H54 (cell line): ENCODE measurements at regions not wholly inside any gene's neighbourhood (a gene's known extent, or its start where the extent isn't known, plus 50 kb on each side); places are given as distances from the start of the nearest gene placed in this dataset.

Experiments
- DNase-seq: peaks from one replicate; pipeline ENCODE4 v3.0.0; 2011; ENCODE audit warnings: low spot score, mixed read lengths; ENCODE audit not compliant: insufficient read length
- FAIRE-seq: peaks from 3 replicates; lab custom pipeline; 2011; peaks lifted over from hg19 to GRCh38; lab: Jason Lieb, UNC
- POLR2A ChIP-seq: IDR thresholded peaks from 2 replicates; pipeline ENCODE4 v1.6.1; 2011; ENCODE audit warnings: low read depth, mild to moderate bottlenecking, low read length

DNA sequence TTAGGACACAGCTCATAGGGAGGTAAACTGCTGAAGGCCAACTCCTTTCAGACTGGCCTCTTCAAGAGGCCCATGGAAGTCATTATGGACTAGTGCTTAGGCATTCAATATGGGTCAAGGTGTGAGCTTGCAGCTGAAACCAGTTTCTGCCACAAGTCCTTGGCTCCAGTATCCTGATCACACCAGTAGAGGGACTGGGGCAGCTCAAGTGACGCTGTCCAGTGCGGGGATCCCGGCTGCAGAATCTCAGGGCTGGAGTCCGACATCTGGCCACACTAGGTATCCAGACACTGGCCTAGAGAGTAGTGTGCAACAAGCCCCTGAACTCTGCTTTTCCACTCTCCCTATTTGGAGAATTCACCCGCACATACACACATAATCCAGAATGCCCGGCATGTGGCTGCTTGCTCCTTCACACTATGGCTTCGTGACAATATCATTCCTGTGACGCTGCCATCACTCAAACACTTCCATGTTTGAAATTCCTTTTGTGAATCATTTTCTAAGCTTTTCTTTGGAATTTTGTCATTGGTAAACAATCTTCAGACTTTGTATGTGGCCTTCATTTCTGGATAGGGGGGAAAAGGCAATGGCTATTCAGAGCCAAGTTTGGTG is 425.1 kb downstream of the EFNB2 start:
- DNase-seq (no peak), FAIRE-seq (peak; percentile 69)
- no peak for TF ChIP-seq POLR2A

DNA sequence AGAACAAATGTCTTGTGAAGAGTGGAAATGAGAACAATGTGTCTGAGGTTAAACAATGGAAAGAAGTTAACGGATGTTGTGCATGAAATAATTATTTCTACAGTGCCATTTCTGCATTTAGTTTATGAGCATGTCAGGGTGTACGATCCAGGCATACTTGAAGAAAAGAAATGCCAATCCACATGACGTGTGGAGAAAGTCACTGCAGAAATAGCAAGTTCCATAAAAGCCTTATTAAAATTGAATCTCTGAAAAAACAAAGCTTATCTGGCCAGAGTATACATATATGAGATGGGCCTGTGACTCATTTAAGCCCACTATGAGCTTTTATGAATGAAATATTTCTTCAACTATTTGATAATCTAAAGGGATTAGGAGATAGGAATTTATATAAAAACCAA is 426.1 kb downstream of the EFNB2 start:
- FAIRE-seq = peak; percentile 76
- DNase-seq = no peak
- TF ChIP-seq POLR2A = no peak

DNA sequence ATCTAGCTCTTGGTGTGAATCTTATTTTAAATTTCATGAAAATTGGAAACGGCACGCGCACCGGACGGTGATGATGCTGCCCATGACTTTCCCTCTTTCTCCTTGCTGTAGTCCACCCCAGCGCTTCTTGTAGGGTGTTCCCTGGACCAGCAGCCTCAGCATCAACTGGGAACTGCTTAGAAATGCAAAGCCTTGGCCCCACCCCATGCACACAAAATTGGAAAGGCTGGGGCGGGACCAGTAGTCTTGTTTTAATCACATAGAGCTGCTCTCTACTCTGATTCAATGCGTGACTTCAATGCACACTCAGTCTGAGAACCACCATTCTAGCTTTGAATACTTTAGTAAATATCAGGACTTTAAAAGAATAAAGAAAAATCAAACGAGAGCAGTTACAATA is 427.1 kb downstream of the EFNB2 start:
- FAIRE-seq (no peak), DNase-seq (no peak)
- TF ChIP-seq POLR2A = no peak

DNA sequence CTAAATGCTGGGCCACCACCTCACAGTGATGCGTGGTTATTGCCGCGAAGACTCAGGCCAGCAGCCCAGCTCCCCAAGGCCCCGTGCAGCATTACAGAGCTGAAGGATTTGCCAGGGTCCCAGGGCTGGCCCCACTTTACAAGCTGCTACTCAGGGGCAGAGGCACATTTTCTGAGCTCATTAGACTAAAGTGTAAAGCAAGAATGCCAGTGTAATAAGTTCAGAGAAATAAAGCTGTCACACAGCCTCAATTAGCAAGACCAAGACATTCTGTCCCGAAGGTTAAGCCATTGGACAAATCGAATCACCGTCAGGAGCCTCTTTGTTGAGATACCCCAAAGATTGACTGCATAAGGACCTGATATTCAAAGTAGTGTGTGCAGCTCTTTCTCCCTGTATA is 428.4 kb downstream of the EFNB2 start:
- no peak for TF ChIP-seq POLR2A
- DNase-seq (no peak), FAIRE-seq (no peak)

DNA sequence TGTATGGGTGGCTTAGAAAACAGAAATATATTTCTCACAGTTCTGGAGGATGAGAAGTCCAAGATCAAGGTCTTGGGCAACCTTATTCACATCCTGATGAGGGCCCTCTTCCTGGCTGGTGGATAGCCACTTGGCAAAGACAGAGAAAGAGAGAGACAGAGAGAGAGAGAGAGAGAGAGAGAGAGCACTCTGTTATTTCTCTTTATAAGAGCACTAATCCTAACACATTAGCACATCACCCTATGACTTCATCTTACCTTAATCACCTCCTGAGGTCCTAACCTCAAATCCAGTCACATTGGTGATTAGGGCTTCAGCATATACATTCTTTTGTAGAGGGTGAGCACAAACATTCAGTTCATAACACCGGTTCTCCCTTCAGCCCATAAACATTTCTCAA is 430.3 kb downstream of the EFNB2 start:
- DNase-seq = no peak
- FAIRE-seq = no peak
- TF ChIP-seq POLR2A = no peak

DNA sequence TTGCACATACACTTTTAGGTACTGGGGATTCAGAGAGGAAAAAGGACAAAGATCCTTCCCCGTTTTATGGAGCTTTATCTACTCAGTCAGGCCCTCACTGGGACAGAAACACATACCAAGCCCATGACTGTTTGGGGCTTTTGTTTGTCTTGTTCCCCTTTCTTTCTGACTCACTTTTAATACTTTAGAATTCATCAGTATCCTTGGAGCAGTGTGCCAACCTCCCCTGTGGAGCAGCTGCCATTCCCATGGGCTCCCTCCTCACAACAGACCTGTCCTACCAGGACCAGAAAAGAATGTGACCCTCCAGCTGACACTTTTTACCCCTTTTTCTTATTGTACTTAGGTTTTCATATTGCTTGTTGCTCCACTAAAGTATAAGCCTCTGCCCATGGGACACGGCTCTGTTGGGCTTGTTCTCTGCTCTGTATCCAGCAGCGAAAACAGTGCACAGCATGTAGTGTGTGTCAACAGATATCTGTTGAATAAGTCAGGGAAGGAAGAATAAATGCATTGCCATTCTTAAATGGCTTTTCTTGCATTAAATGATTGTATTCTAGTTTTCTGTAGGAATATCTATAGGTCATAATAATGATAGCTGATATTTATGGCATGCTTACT is 431.1 kb downstream of the EFNB2 start:
- no peak for TF ChIP-seq POLR2A
- DNase-seq (peak; percentile 83), FAIRE-seq (peak; percentile 99)

DNA sequence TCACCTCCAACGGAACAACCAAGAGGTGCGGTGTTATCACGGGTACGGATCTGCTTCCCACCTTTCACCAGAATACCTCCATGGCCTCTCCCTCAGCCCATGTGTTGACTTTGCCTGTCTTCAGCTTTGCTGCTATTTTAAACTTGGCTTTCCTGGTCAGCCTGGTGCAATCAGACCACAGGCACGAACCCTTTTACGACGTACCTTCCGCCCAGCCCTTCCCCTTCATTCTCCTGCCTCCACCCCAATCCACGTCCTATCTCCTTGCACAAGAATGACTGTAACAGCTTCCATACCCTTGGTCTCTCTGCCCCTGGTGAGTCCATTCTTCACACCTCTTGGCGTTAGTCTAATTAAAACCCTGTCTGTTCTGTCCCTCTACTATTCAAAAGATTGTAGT is 431.7 kb downstream of the EFNB2 start:
- no peak for FAIRE-seq
- DNase-seq = no peak
- no peak for TF ChIP-seq POLR2A

DNA sequence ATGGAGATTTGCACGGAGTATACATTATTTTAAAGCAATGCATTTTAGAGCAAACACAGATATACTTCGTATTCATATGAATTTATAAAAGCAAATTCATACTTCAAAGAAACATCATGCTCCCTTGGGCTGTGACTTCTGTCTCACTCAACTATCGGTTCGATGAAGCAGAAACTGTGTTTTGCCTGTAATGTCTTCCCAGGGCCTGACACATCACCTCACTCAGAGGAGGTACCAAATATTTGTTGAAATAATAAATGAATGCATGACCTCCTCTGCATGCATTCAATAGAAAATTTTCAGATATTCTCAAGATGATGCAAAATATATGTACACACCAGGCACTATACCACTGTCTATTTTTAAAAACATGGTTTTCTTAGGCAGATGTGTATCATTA is 432.7 kb downstream of the EFNB2 start:
- FAIRE-seq = no peak
- no peak for TF ChIP-seq POLR2A

DNA sequence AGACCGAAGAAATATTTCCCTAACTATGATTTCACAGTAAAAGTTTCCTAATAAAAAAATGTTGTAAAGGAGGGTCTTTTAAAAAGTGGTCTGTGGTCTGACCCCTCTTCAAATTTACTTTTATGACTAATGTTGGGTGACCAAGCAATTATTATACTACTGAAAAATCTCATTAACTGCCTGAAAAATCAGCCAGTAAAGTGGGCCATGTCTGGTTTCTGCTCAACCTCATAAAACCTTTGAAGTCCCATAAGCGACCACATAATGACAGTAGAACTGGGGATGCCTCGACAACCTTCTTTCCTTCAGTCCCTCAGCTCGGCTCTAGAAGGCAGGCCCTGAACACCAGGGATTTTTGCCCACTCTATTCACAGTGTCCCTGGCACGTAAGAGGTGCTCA is 434.3 kb downstream of the EFNB2 start:
- no peak for TF ChIP-seq POLR2A
- FAIRE-seq (no peak), DNase-seq (no peak)

More for the DNA sequence above, 432.7 kb downstream of the EFNB2 start:
- DNase-seq = no peak

DNA sequence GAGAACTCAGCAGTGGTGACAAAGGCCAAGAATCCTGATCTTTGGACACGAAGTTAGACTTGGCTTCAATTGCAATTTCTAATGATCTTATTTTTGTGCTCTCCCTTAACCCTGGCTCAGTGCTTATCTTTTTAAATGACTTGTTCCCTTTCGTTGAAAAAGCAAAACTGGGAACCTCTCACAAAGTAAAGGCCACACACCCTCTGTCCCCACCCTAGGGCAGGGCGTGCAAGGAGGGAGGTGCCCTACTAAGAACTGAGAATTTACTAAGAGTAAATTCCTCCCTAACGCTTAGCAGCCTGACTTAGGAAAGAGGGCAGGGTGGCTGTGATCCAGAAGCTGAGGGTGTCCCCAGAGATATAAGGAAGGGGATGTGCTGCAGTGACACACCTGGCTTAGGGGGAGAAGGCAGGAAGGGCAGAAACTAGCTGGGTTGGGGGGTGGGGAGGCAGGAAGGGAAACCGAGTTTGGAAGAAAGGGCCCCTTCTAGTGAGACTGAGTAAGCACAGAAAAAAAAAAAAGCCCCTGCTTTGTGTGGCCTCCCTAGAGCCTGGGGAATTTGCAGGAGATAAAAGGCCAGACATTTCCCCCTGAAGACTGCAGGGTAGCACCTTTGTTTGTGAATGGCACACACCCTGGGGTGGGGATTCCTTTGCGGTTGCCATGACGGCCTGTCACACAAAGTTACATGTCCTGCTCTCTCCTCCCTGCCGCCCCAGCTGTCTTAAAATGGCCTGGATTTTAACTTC is 435.1 kb downstream of the EFNB2 start:
- DNase-seq (no peak), FAIRE-seq (no peak)
- no peak for TF ChIP-seq POLR2A

DNA sequence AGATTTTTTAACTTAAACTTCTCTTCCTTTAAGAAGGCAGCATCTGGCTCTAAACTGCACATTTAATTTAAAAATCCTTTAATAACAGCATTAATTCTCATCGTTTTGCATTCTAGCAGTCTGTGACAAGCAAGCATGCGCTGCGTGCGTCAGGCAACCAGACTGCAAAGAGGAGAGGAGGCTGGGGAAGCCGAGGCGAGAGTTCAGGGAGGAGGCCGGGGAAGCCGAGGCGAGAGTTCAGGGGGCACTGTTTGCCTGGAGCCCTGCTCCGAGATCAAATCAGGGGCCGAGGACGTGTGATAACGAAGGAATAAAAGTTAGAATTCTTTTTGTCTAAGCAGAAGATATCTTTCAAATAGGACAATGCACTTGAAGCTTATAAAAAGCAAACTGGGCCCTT is 435.7 kb downstream of the EFNB2 start:
- FAIRE-seq (no peak), DNase-seq (no peak)
- TF ChIP-seq POLR2A = no peak

DNA sequence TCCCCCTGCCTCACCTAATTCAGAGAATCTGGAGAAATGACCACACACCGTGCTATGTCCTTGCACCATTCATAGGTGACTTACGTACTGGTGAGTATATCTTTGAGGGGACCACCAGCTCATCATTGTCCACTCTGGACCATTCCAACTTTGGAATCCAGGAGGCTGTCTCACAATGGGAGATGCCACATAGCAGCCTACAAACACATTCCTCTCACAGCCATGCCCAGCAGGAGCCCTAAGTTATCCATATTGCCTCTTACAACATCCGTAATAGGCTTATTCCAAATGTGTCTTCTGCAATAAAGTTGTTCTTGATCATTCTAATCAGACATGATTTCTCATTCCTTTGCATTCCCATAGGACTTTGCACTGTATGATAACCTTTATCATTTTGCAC is 436.7 kb downstream of the EFNB2 start:
- no peak for TF ChIP-seq POLR2A
- DNase-seq (no peak), FAIRE-seq (no peak)

DNA sequence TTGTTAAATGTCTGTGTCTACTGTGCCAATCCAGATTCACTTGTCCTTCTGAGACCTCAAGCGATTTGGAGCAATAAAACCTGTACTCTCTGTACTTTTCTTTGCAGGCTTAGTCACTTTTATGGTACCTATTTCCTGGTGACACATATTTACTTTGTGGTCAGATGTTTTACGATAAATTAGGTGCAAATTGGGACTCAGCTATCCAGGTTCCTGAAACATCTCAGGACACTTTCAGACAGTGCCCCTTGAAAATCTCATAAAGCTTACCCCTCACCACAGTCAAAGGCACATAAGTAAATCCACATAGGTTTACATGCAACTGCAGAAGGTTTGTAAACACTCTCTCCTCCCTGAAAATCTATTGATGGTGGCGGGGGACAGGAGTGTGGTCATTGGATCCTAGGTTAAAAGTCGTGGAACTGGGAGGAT is 438.8 kb downstream of the EFNB2 start:
- DNase-seq (no peak), FAIRE-seq (peak; percentile 98)
- TF ChIP-seq POLR2A = no peak

DNA sequence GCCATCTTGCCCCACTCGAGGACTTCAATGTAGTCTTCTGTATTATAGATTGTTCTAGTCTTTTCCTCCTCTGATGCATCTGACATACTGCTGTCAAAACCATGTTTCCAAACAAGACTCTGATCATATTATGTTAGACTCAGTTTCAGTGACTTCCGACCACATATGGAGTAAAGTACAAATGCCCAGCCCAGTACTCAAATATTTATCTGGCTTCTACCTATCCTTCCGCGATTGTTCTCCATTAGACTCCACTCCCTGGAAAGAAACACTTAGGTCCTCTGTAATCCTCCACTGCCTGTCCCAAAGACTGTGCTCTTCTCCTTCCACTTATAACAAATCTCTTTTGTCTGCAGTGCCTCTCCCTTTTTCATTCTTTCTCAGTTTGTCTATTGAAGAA is 439.5 kb downstream of the EFNB2 start:
- FAIRE-seq (peak; percentile 91), DNase-seq (no peak)
- no peak for TF ChIP-seq POLR2A
